NCI-H2029 treated with DMSO at 0.1 percent for 48 hours (cell line): ENCODE measurements at regions not wholly inside any gene's neighbourhood (a gene's known extent, or its start where the extent isn't known, plus 50 kb on each side); places are given as distances from the start of the nearest gene placed in this dataset.
"Not testable (repeated sequence)": the region's sequence is repeated elsewhere in the genome, so short reads cannot be mapped to it uniquely, and the experiment has no call there.

ENCODE experiments used
- DNase-seq: peaks from one replicate; lab custom pipeline; 2025; lab: John Stamatoyannopoulos, UW

- DNase-seq, result no peak
Observed at GRCh38 chr4:19156786-19157185, 1094.9 kb upstream of the SLIT2 start.

- DNase-seq, result no peak
Observed at GRCh38 chr4:19155568-19155967, 1096.1 kb upstream of the SLIT2 start.

GRCh38 chr4:19154267-19154666 is 1097.4 kb upstream of the SLIT2 start:
- DNase-seq, result not testable (repeated sequence)

- DNase-seq, result no peak
Observed at GRCh38 chr4:19152264-19152663, 1099.4 kb upstream of the SLIT2 start.

- no peak for DNase-seq
Observed at GRCh38 chr4:19151684-19152083, 1100.0 kb upstream of the SLIT2 start.

GRCh38 chr4:19146038-19146437 is 1105.7 kb upstream of the SLIT2 start:
- DNase-seq, result no peak

GRCh38 chr4:19135895-19136633 is 1114.5 kb upstream of the LCORL start:
- no peak for DNase-seq

- no peak for DNase-seq
Observed at GRCh38 chr4:19134685-19135084, 1113.1 kb upstream of the LCORL start.

- DNase-seq, result no peak
Observed at GRCh38 chr4:19133315-19133714, 1111.8 kb upstream of the LCORL start.

GRCh38 chr4:19130866-19131265 is 1109.3 kb upstream of the LCORL start:
- DNase-seq, result no peak

GRCh38 chr4:19128176-19128575 is 1106.6 kb upstream of the LCORL start:
- DNase-seq, result no peak

GRCh38 chr4:19126903-19127302 is 1105.3 kb upstream of the LCORL start:
- DNase-seq, result no peak

- DNase-seq, result no peak
Observed at GRCh38 chr4:19123681-19124080, 1102.1 kb upstream of the LCORL start.

GRCh38 chr4:19119904-19120560 is 1098.5 kb upstream of the LCORL start:
- no peak for DNase-seq

- no peak for DNase-seq
Observed at GRCh38 chr4:19117022-19117421, 1095.5 kb upstream of the LCORL start.

- DNase-seq, result no peak
Observed at GRCh38 chr4:19104176-19104575, 1082.6 kb upstream of the LCORL start.

- DNase-seq, result no peak
Observed at GRCh38 chr4:19095491-19096046, 1074.0 kb upstream of the LCORL start.

GRCh38 chr4:19093951-19094350 is 1072.4 kb upstream of the LCORL start:
- DNase-seq, result no peak

GRCh38 chr4:19092797-19093196 is 1071.2 kb upstream of the LCORL start:
- DNase-seq, result no peak

- DNase-seq, result no peak
Observed at GRCh38 chr4:19074036-19074435, 1052.5 kb upstream of the LCORL start.

- no peak for DNase-seq
Observed at GRCh38 chr4:19063662-19064061, 1042.1 kb upstream of the LCORL start.

GRCh38 chr4:19054916-19055315 is 1033.4 kb upstream of the LCORL start:
- no peak for DNase-seq

GRCh38 chr4:19051831-19052230 is 1030.3 kb upstream of the LCORL start:
- no peak for DNase-seq
